CD8-positive, alpha-beta memory T cell (primary cell): ENCODE measurements at regions not wholly inside any gene's neighbourhood (a gene's known extent, or its start where the extent isn't known, plus 50 kb on each side); places are given as distances from the start of the nearest gene placed in this dataset.
"Not testable (repeated sequence)": the region's sequence is repeated elsewhere in the genome, so short reads cannot be mapped to it uniquely, and the experiment has no call there.

Experiments
- CTCF ChIA-PET: fragments of 350-600 bp; sonication (Branson Sonifier 250); formaldehyde crosslinking; loops from one replicate; lab custom pipeline; 2021; ENCODE audit warnings: antibody characterized with exemption; lab: Charles Lee
- POLR2A ChIA-PET: fragments of 350-600 bp; sonication (Branson Sonifier 250); formaldehyde crosslinking; loops from one replicate; lab custom pipeline; 2021; ENCODE audit warnings: antibody characterized with exemption; lab: Charles Lee
- DNase-seq, 5 donors: peaks; one replicate each; pipeline versions ENCODE4 v3.0.0 to v3.0.0-alpha.2; 2020 to 2022; ENCODE audit warnings: mixed read lengths in 1 of 5
- H3K27ac ChIP-seq: one replicate; pipeline ENCODE4 v1.7.0; 2013; ENCODE audit warnings: low read depth, mild to moderate bottlenecking, low read length, moderate library complexity
- H3K27me3 ChIP-seq: 2 replicates; pipeline ENCODE4 v1.7.0; 2013; ENCODE audit warnings: low read length, mild to moderate bottlenecking; ENCODE audit not compliant: insufficient read depth, poor library complexity, severe bottlenecking
- H3K36me3 ChIP-seq: 2 replicates; pipeline ENCODE4 v1.7.0; 2013; ENCODE audit warnings: mild to moderate bottlenecking, low read length, moderate library complexity; ENCODE audit not compliant: insufficient read depth
- H3K4me1 ChIP-seq: 2 replicates; pipeline ENCODE4 v1.7.0; 2013; ENCODE audit warnings: mild to moderate bottlenecking, low read length, moderate library complexity; ENCODE audit not compliant: insufficient read depth
- H3K4me3 ChIP-seq: 2 replicates; pipeline ENCODE4 v1.7.0; 2013; ENCODE audit warnings: mild to moderate bottlenecking, low read length
- H3K9me3 ChIP-seq: 2 replicates; pipeline ENCODE4 v1.7.0; 2013; ENCODE audit warnings: mild to moderate bottlenecking, low read length
- H3K27ac Mint-ChIP-seq, 8 donors: one replicate each; pipeline ENCODE4 v1.8.0; 2020 to 2021; ENCODE audit warnings: mixed read lengths in 8 of 8, mild to moderate bottlenecking in 6 of 8, inconsistent platforms in 3 of 8, moderate library complexity in 3 of 8
- H3K27me3 Mint-ChIP-seq, 2 donors: one replicate each; pipeline ENCODE4 v1.8.0; 2020 to 2021; ENCODE audit warnings: mixed read lengths in 2 of 2, mild to moderate bottlenecking in 1 of 2, moderate library complexity in 1 of 2
- H3K36me3 Mint-ChIP-seq, 3 donors: one replicate each; pipeline ENCODE4 v1.8.0; 2020 to 2021; ENCODE audit warnings: mixed read lengths in 3 of 3, inconsistent platforms in 1 of 3, mild to moderate bottlenecking in 1 of 3
- H3K4me1 Mint-ChIP-seq, 3 donors: one replicate each; pipeline ENCODE4 v1.8.0; 2020 to 2021; ENCODE audit warnings: mixed read lengths in 3 of 3, inconsistent platforms in 1 of 3, mild to moderate bottlenecking in 1 of 3
- H3K4me3 Mint-ChIP-seq, 7 donors: one replicate each; pipeline ENCODE4 v1.8.0; 2020 to 2021; ENCODE audit warnings: mixed read lengths in 7 of 7, mild to moderate bottlenecking in 6 of 7, moderate library complexity in 4 of 7, inconsistent platforms in 2 of 7
- H3K9me3 Mint-ChIP-seq, 5 donors: one replicate each; pipeline ENCODE4 v1.8.0; 2020 to 2022; ENCODE audit warnings: mixed read lengths in 5 of 5, mild to moderate bottlenecking in 3 of 5, moderate library complexity in 2 of 5, inconsistent platforms in 1 of 5

GRCh38 chr2:37802899-37803379 lies 122.1 kb upstream of the RMDN2 start:
- Mint-ChIP-seq H3K9me3 (peaks cover 0 to 12% (median 6%) of the 10 kb centered on the region in 5 donors), H3K4me1 (no peaks in the 10 kb centered on the region), H3K36me3 (peaks cover 0 to 21% (median 3%) of the 10 kb centered on the region in 3 donors), H3K4me3 (no peak overlapping the region), H3K27ac (peak overlapping the region in 2 of 8 donors; percentile 5 to 13), H3K27me3 (peaks cover 0 to 5% of the 10 kb centered on the region in 2 donors)
- H3K4me3 ChIP-seq, result no peak overlapping the region
- no peaks in the 10 kb centered on the region for H3K4me1 ChIP-seq
- no peaks in the 10 kb centered on the region for H3K36me3 ChIP-seq
- H3K27ac ChIP-seq, result no peak overlapping the region
- no peaks in the 10 kb centered on the region for H3K27me3 ChIP-seq
- H3K9me3 ChIP-seq, result no peaks in the 10 kb centered on the region
- CTCF ChIA-PET, result interaction anchor here (1.7 kb wide), 1 partner anchor 388 kb away, joined by 4 read pairs; no protein-coding TSS in a partner anchor
- POLR2A ChIA-PET, result no interaction called here
- no peak for DNase-seq

DNA sequence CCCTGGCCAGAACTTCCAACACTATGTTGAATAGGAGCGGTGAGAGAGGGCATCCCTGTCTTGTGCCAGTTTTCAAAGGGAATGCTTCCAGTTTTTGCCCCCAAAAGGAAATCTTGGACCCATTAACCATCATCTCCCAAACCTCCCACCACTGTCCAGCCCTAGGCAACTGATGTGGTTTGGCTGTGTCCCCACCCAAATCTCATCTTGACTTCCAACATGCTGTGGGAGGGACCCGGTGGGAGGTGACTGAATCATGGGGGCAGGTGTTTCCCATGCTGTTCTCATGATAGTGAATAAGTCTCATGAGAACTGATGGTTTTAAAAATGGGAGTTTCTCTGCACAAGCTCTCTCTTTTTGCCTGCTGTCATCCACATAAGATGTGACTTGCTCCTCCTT lies 119.1 kb upstream of the RMDN2 start:
- H3K27ac ChIP-seq, POLR2A ChIA-PET, H3K9me3 ChIP-seq, H3K4me3 ChIP-seq, H3K27me3 ChIP-seq, CTCF ChIA-PET, H3K36me3 ChIP-seq, H3K4me1 ChIP-seq, H3K27ac Mint-ChIP-seq, H3K27me3 Mint-ChIP-seq, DNase-seq, H3K4me3 Mint-ChIP-seq, H3K4me1 Mint-ChIP-seq: not testable (repeated sequence)
- Mint-ChIP-seq H3K36me3 (peaks cover 0 to 28% (median 3%) of the 10 kb centered on the region in 3 donors), H3K9me3 (peaks cover 0 to 12% (median 6%) of the 10 kb centered on the region in 5 donors)

DNA sequence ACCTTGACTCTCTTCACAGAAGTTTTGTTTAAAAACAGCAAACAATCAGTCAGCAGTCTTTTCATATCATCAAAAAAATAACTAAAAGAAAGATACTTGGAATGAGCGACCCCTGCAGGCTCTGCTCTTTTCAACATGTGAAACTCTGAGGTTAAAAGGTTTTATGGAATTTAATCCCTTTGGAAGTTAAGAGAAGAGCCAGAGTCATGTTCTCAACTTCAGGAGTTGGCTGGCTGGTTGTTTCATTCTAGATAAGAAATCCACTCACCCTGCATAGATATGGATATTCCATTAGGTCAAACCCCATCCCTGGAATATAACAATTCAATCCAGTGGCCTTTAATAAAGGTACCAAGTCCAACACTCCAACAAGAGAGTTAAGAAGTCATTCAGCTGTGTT lies 115.6 kb upstream of the RMDN2 start:
- ChIA-PET POLR2A (no interaction called here), CTCF (interaction anchor here (1.0 to 1.8 kb wide), 2 partner anchors 23 to 395 kb away, joined by 4 read pairs; no protein-coding TSS in a partner anchor)
- Histone ChIP-seq H3K4me1 (no peaks in the 10 kb centered on the region), H3K9me3 (no peaks in the 10 kb centered on the region), H3K4me3 (no peak overlapping the region), H3K27ac (no peak overlapping the region), H3K27me3 (no peaks in the 10 kb centered on the region), H3K36me3 (no peaks in the 10 kb centered on the region)
- Mint-ChIP-seq H3K27me3 (peaks cover 1 to 5% of the 10 kb centered on the region in 2 donors), H3K27ac (no peak overlapping the region), H3K4me3 (no peak overlapping the region), H3K36me3 (peaks cover 0 to 28% (median 3%) of the 10 kb centered on the region in 3 donors), H3K4me1 (peaks cover 4 to 5% (median 4%) of the 10 kb centered on the region in 3 donors), H3K9me3 (peaks cover 0 to 12% (median 6%) of the 10 kb centered on the region in 5 donors)
- DNase-seq, result no peak

GRCh38 chr2:37809931-37810570 lies 115.0 kb upstream of the RMDN2 start:
- ChIA-PET CTCF (interaction anchor here (1.1 kb wide), 1 partner anchor 414 kb away, joined by 3 read pairs; no protein-coding TSS in a partner anchor), POLR2A (no interaction called here)
- Mint-ChIP-seq H3K4me1 (peaks cover 4 to 5% (median 4%) of the 10 kb centered on the region in 3 donors), H3K36me3 (peaks cover 0 to 28% (median 3%) of the 10 kb centered on the region in 3 donors), H3K9me3 (peaks cover 0 to 10% (median 6%) of the 10 kb centered on the region in 5 donors), H3K27ac (peak overlapping the region in 1 of 8 donors; percentile 15), H3K27me3 (peaks cover 1 to 5% of the 10 kb centered on the region in 2 donors), H3K4me3 (no peak overlapping the region)
- no peaks in the 10 kb centered on the region for H3K36me3 ChIP-seq
- DNase-seq, result no peak
- H3K27me3 ChIP-seq, result no peaks in the 10 kb centered on the region
- H3K4me3 ChIP-seq, result no peak overlapping the region
- no peak overlapping the region for H3K27ac ChIP-seq
- no peaks in the 10 kb centered on the region for H3K9me3 ChIP-seq
- no peaks in the 10 kb centered on the region for H3K4me1 ChIP-seq

DNA sequence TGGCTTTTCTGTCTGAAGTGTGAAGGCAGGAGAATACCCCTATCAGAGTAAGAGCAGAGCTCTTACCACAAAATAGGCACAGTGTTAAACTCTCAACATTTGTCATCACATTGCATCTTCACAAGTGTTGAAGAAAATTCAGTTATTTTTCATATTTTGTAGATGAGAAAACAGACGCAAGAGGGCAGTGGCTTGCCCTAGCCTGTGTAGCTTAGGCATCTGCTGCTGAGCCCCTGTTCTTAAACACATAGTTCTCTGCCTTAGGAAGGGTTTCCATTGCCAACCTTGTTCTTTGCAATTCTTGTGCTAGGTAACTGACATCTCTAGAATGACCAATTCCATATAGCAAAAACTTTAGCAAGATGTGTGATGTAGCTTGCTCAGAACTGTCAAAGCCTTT lies 112.7 kb upstream of the RMDN2 start:
- Mint-ChIP-seq H3K9me3 (peaks cover 0 to 3% (median under 1%) of the 10 kb centered on the region in 5 donors), H3K36me3 (peaks cover 0 to 17% (median 0%) of the 10 kb centered on the region in 3 donors), H3K4me3 (no peak overlapping the region), H3K27me3 (peaks cover 0 to 4% of the 10 kb centered on the region in 2 donors), H3K4me1 (peaks cover 4 to 5% (median 4%) of the 10 kb centered on the region in 3 donors), H3K27ac (no peak overlapping the region)
- Histone ChIP-seq H3K27ac (no peak overlapping the region), H3K36me3 (no peaks in the 10 kb centered on the region), H3K27me3 (no peaks in the 10 kb centered on the region), H3K9me3 (no peaks in the 10 kb centered on the region), H3K4me3 (no peak overlapping the region), H3K4me1 (no peaks in the 10 kb centered on the region)
- ChIA-PET POLR2A (no interaction called here), CTCF (no interaction called here)
- DNase-seq, result no peak

- peaks cover 0 to 4% of the 10 kb centered on the region in 2 donors for H3K27me3 Mint-ChIP-seq
- peaks cover 0 to 3% (median 0%) of the 10 kb centered on the region in 5 donors for H3K9me3 Mint-ChIP-seq
- ChIA-PET CTCF (no interaction called here), POLR2A (no interaction called here)
- no peaks in the 10 kb centered on the region for H3K9me3 ChIP-seq
- no peak for DNase-seq
- H3K27me3 ChIP-seq, result no peaks in the 10 kb centered on the region
- peaks cover 4 to 5% (median 4%) of the 10 kb centered on the region in 3 donors for H3K4me1 Mint-ChIP-seq
- H3K36me3 ChIP-seq, result no peaks in the 10 kb centered on the region
- H3K4me3 Mint-ChIP-seq, result no peak overlapping the region
- H3K27ac ChIP-seq, result no peak overlapping the region
- no peak overlapping the region for H3K4me3 ChIP-seq
- H3K36me3 Mint-ChIP-seq, result peaks cover 0 to 10% (median 0%) of the 10 kb centered on the region in 3 donors
- no peak overlapping the region for H3K27ac Mint-ChIP-seq
- no peaks in the 10 kb centered on the region for H3K4me1 ChIP-seq
Measured at GRCh38 chr2:37812941-37813730, 112.0 kb upstream of the RMDN2 start.

DNA sequence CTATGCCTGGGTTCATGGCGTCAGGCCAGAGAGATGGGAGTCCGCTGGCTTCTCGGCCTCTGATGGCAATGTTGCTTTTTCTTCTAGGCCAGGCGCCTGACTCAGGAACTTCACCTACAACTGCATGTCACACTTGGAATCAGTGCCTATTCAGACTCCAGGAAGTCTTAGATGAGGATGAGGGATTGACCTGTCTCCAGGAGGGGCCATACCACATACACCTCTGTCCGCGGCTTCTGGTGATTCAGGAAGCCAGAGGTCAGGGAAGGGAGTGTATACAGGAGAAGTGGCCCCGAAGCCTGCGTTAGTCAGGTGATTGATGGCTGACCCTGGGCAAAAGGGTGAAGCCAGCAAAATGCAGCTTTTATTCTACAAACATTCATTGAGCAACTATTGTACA lies 109.1 kb upstream of the RMDN2 start:
- no peaks in the 10 kb centered on the region for H3K27me3 ChIP-seq
- POLR2A ChIA-PET, result no interaction called here
- no peaks in the 10 kb centered on the region for H3K9me3 ChIP-seq
- no peak overlapping the region for H3K4me3 Mint-ChIP-seq
- no peak overlapping the region for H3K27ac Mint-ChIP-seq
- no peaks in the 10 kb centered on the region for H3K4me1 Mint-ChIP-seq
- peaks cover 0 to 5% (median 2%) of the 10 kb centered on the region in 5 donors for H3K9me3 Mint-ChIP-seq
- CTCF ChIA-PET, result interaction anchor here (1.0 to 1.2 kb wide), 2 partner anchors 62 to 401 kb away, joined by 3 read pairs; no protein-coding TSS in a partner anchor
- H3K36me3 ChIP-seq, result no peaks in the 10 kb centered on the region
- peaks cover 0 to 4% of the 10 kb centered on the region in 2 donors for H3K27me3 Mint-ChIP-seq
- H3K4me1 ChIP-seq, result no peaks in the 10 kb centered on the region
- no peak overlapping the region for H3K4me3 ChIP-seq
- peaks cover 0 to 11% (median 0%) of the 10 kb centered on the region in 3 donors for H3K36me3 Mint-ChIP-seq
- no peak overlapping the region for H3K27ac ChIP-seq
- DNase-seq, result no peak
